GM19023 (cell line): ENCODE measurements at regions not wholly inside any gene's neighbourhood (a gene's known extent, or its start where the extent isn't known, plus 50 kb on each side); places are given as distances from the start of the nearest gene placed in this dataset.
"Not testable (repeated sequence)": the region's sequence is repeated elsewhere in the genome, so short reads cannot be mapped to it uniquely, and the experiment has no call there.

Experiments
- ATAC-seq: cut with Tn5 transposase; IDR thresholded peaks from one replicate; pipeline ENCODE4 v1.9.1; 2021; ENCODE audit warnings: mild to moderate bottlenecking, moderate library complexity; ENCODE audit not compliant: unreplicated experiment

GRCh38 chr10:64528294-64529002 lies 1007.2 kb downstream of the REEP3 start:
- ATAC-seq: no peak

GRCh38 chr10:64529003-64529350 lies 1007.8 kb downstream of the REEP3 start:
- no peak for ATAC-seq

GRCh38 chr10:64534616-64535015 lies 1013.4 kb downstream of the REEP3 start:
- no peak for ATAC-seq

GRCh38 chr10:64535131-64535867 lies 1014.1 kb downstream of the REEP3 start:
- ATAC-seq: no peak

GRCh38 chr10:64537112-64537511 lies 1015.9 kb downstream of the REEP3 start:
- ATAC-seq: no peak

- no peak for ATAC-seq
Observed at GRCh38 chr10:64537928-64538327, 1016.7 kb downstream of the REEP3 start.

- ATAC-seq: no peak
Observed at GRCh38 chr10:64546073-64546472, 1024.9 kb downstream of the REEP3 start.

GRCh38 chr10:64547168-64547567 lies 1026.0 kb downstream of the REEP3 start:
- ATAC-seq: no peak

GRCh38 chr10:64555666-64556065 lies 1034.5 kb downstream of the REEP3 start:
- no peak for ATAC-seq

GRCh38 chr10:64558094-64558835 lies 1037.1 kb downstream of the REEP3 start:
- ATAC-seq: no peak

- ATAC-seq: no peak
Observed at GRCh38 chr10:64571056-64571455, 1049.9 kb downstream of the REEP3 start.

- no peak for ATAC-seq
Observed at GRCh38 chr10:64573623-64574325, 1052.6 kb downstream of the REEP3 start.

GRCh38 chr10:64574371-64574770 lies 1053.2 kb downstream of the REEP3 start:
- ATAC-seq: no peak

GRCh38 chr10:64576497-64576896 lies 1055.3 kb downstream of the REEP3 start:
- ATAC-seq: no peak

- ATAC-seq: not testable (repeated sequence)
Observed at GRCh38 chr10:64578757-64579156, 1057.6 kb downstream of the REEP3 start.

- no peak for ATAC-seq
Observed at GRCh38 chr10:64586934-64587503, 1065.8 kb downstream of the REEP3 start.

- no peak for ATAC-seq
Observed at GRCh38 chr10:64594072-64594471, 1072.9 kb downstream of the REEP3 start.

GRCh38 chr10:64598600-64598999 lies 1077.4 kb downstream of the REEP3 start:
- ATAC-seq: no peak

GRCh38 chr10:64601298-64601697 lies 1080.1 kb downstream of the REEP3 start:
- no peak for ATAC-seq

- ATAC-seq: no peak
Observed at GRCh38 chr10:64617085-64617484, 1095.9 kb downstream of the REEP3 start.

- no peak for ATAC-seq
Observed at GRCh38 chr10:64619102-64619501, 1097.9 kb downstream of the REEP3 start.
